ENCODE measurements at regions not wholly inside any gene's neighbourhood (a gene's known extent, or its start where the extent isn't known, plus 50 kb on each side); places are given as distances from the start of the nearest gene placed in this dataset.

GRCh38 chr2:204187229-204188083 is 250.9 kb downstream of the ICOS start:
- no peak overlapping the region for H3K27ac ChIP-seq (replicated peaks in 1 of 4)
- H3K4me3 ChIP-seq, result no peak overlapping the region
- WGBS, result 86% methylated on average over 4 of the region's 4 CpGs
- H3K9me3 ChIP-seq, result no peaks in the 10 kb centered on the region
- TF ChIP-seq POLR2AphosphoS5 (IDR thresholded peaks at IDR 0.05), result no peak
- no peak for TF ChIP-seq EP300 (IDR thresholded peaks at IDR 0.05)
- no peak for TF ChIP-seq CTCF (IDR thresholded peaks at IDR 0.05)
- no peak for TF ChIP-seq POLR2A (IDR thresholded peaks at IDR 0.05; ENCODE audit: low read depth)
- no peaks in the 10 kb centered on the region for H3K4me1 ChIP-seq
- DNase-seq (ENCODE audit: extremely low spot score), result peak; percentile 39
- no peaks in the 10 kb centered on the region for H3K27me3 ChIP-seq
- intact Hi-C loops (cut with DNase I), result no loop called here
- H3K36me3 ChIP-seq, result no peaks in the 10 kb centered on the region

- intact Hi-C loops (cut with DNase I), result no loop called here
- no peaks in the 10 kb centered on the region for H3K4me1 ChIP-seq
- no peaks in the 10 kb centered on the region for H3K9me3 ChIP-seq
- DNase-seq (ENCODE audit: extremely low spot score), result no peak
- no peak for TF ChIP-seq EP300 (IDR thresholded peaks at IDR 0.05)
- no peak for TF ChIP-seq CTCF (IDR thresholded peaks at IDR 0.05)
- no peak for TF ChIP-seq POLR2AphosphoS5 (IDR thresholded peaks at IDR 0.05)
- TF ChIP-seq POLR2A (IDR thresholded peaks at IDR 0.05; ENCODE audit: low read depth), result no peak
- H3K27me3 ChIP-seq, result no peaks in the 10 kb centered on the region
- H3K27ac ChIP-seq (replicated peaks in 1 of 4), result no peak overlapping the region
- H3K36me3 ChIP-seq, result no peaks in the 10 kb centered on the region
- no peak overlapping the region for H3K4me3 ChIP-seq
Observed at GRCh38 chr2:204191574-204191973, 255.0 kb downstream of the ICOS start.

GRCh38 chr2:204195498-204195897 is 258.9 kb downstream of the ICOS start:
- no peak for DNase-seq (ENCODE audit: extremely low spot score)
- Histone ChIP-seq H3K36me3 (no peaks in the 10 kb centered on the region), H3K4me1 (no peaks in the 10 kb centered on the region), H3K27me3 (no peaks in the 10 kb centered on the region), H3K27ac (replicated peaks in 1 of 4) (no peak overlapping the region), H3K4me3 (no peak overlapping the region), H3K9me3 (no peaks in the 10 kb centered on the region)
- TF ChIP-seq POLR2A (IDR thresholded peaks at IDR 0.05; ENCODE audit: low read depth) (no peak), POLR2AphosphoS5 (IDR thresholded peaks at IDR 0.05) (no peak), CTCF (IDR thresholded peaks at IDR 0.05) (no peak), EP300 (IDR thresholded peaks at IDR 0.05) (no peak)
- WGBS, result 72% methylated on average over 4 of the region's 4 CpGs
- intact Hi-C loops (cut with DNase I), result no loop called here

GRCh38 chr2:204197336-204198005 is 260.9 kb downstream of the ICOS start:
- Histone ChIP-seq H3K27me3 (no peaks in the 10 kb centered on the region), H3K9me3 (no peaks in the 10 kb centered on the region), H3K27ac (replicated peaks in 1 of 4) (no peak overlapping the region), H3K4me1 (no peaks in the 10 kb centered on the region), H3K4me3 (no peak overlapping the region), H3K36me3 (no peaks in the 10 kb centered on the region)
- intact Hi-C loops (cut with DNase I), result no loop called here
- 68% methylated on average over 5 of the region's 5 CpGs for WGBS
- DNase-seq (ENCODE audit: extremely low spot score), result no peak
- TF ChIP-seq EP300 (IDR thresholded peaks at IDR 0.05) (no peak), CTCF (IDR thresholded peaks at IDR 0.05) (no peak), POLR2AphosphoS5 (IDR thresholded peaks at IDR 0.05) (no peak), POLR2A (IDR thresholded peaks at IDR 0.05; ENCODE audit: low read depth) (no peak)

Measured in esophagus muscularis mucosa (tissue), 4 donors.